Peyer's patch (tissue), 4 donors: ENCODE measurements at regions not wholly inside any gene's neighbourhood (a gene's known extent, or its start where the extent isn't known, plus 50 kb on each side); places are given as distances from the start of the nearest gene placed in this dataset.

Source experiments
- POLR2A ChIP-seq, 2 donors: fragments of 450-650 bp; IDR thresholded peaks; one replicate each; pipeline ENCODE4 v1.5.1; 2017; ENCODE audit warnings: antibody characterized with exemption in 2 of 2, mild to moderate bottlenecking in 2 of 2, moderate library complexity in 2 of 2
- TF ChIP-seq, protein P1 (sequence below), 6 experiments: fragments of 450-650 bp in 4 of 6; fragments of 200-600 bp in 2 of 6; sonication (generic) in 1 of 6; IDR thresholded peaks; one replicate each; pipeline ENCODE4 v1.5.1; 2017 to 2019; ENCODE audit warnings: antibody characterized with exemption in 6 of 6, mild to moderate bottlenecking in 3 of 6, moderate library complexity in 1 of 6

DNA sequence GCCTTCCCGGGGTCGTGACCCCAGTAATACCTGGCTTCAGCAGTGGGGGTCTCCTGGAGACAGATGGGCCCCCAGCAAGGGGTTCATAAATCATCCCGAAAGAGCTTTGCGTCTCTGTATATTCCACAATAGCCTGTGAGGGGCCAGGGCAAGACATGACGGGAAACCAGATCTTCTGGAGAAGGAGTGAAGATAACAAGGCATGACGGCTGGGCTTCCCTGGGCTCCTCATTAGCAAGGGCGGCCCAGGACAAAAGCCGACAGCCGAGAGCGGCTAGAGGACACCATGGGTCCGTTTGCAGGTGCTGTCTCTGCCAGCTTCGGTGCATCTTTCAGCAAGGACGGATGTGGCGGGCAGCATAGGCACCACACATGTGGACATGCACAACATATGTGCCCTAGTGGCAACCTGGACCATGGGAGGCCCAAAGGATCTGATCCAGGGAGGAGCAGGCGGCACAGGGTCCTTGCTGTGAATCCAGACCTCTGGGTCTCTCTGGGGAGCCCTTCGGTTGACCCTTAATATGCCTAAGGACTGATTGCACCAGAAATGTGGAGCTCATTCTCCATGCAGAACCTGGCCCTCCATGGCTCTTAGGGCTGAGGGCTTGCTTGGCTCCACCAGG lies 136.9 kb upstream of the FOXF1 start:
- TF ChIP-seq, protein P1, sequence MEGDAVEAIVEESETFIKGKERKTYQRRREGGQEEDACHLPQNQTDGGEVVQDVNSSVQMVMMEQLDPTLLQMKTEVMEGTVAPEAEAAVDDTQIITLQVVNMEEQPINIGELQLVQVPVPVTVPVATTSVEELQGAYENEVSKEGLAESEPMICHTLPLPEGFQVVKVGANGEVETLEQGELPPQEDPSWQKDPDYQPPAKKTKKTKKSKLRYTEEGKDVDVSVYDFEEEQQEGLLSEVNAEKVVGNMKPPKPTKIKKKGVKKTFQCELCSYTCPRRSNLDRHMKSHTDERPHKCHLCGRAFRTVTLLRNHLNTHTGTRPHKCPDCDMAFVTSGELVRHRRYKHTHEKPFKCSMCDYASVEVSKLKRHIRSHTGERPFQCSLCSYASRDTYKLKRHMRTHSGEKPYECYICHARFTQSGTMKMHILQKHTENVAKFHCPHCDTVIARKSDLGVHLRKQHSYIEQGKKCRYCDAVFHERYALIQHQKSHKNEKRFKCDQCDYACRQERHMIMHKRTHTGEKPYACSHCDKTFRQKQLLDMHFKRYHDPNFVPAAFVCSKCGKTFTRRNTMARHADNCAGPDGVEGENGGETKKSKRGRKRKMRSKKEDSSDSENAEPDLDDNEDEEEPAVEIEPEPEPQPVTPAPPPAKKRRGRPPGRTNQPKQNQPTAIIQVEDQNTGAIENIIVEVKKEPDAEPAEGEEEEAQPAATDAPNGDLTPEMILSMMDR (IDR thresholded peaks at IDR 0.05) = no peak
- TF ChIP-seq POLR2A (IDR thresholded peaks at IDR 0.05) = no peak
